CD4-positive, alpha-beta T cell treated with Interleukin-2 at 100 ng/mL for 4 hours (primary cell): ENCODE measurements at regions not wholly inside any gene's neighbourhood (a gene's known extent, or its start where the extent isn't known, plus 50 kb on each side); places are given as distances from the start of the nearest gene placed in this dataset.
A peak's percentile ranks its signal among the peaks of the same experiment; 100 is the strongest.

Experiments used
- DNase-seq: peaks from one replicate; pipeline ENCODE4 v3.0.0-alpha.2; 2020; ENCODE audit warnings: low spot score

- no peak for DNase-seq
Observed at GRCh38 chr11:116287866-116288265, 484.9 kb downstream of the BUD13 start.

- DNase-seq, result no peak
Observed at GRCh38 chr11:116285026-116285425, 487.8 kb downstream of the BUD13 start.

DNA sequence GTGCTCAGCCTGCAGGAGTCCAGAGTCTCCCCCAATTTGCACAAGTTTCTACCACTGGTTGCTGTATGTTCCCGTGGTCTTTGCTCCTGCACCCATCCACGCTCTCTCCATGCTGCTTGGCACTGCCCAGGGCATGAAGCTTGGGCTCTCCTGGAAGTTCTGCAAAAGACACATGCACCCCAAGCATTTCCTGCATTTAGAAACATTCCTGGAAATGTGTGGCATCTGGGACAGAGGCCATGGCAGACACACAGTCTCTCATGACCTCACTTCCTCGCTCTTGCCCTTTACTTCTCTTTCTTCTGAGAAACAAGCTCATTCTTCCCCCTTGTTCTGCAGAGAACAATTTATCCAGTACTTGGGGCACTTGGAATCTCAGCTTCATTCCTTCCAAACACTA, 489.5 kb downstream of the BUD13 start:
- no peak for DNase-seq

DNA sequence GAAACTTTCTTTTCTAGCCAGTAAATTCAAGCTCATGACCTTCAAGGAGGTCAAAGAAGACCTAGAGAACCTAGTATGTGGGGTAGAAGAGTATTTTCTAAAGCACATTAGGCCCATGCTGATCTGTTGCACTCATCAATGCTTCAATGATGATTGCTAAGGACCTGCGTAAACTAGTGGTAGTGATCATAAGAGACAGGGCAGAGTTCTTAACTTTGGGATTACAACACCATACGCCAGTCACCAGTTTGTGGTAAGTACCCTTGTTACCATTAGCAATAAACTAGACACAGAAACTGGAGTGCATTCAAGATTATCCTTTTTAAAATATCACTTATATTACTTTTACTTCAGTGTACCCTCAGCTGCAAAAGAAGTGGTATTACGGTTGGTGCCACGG, 490.3 kb downstream of the BUD13 start:
- no peak for DNase-seq

- DNase-seq, result no peak
Observed at GRCh38 chr11:116281173-116282160, 491.3 kb downstream of the BUD13 start.

DNA sequence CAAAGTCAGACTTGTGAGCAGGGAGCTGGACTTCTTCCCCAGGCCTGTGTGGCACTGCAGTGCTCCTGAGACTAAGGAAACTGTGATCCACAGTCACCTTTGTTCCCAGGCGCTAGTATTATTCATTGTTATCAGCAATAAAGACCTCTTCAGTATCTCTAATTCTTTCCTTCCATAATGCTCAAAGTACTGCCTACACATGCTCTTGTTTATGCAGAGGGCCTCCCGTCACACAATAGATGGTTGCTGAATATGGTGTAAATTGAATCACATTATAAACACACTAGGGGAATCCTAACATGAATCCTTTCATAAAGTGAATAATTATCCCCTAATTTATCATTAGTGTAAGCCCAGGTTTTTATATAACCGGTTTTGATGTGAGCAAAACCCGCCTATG, 493.3 kb downstream of the BUD13 start:
- no peak for DNase-seq

DNA sequence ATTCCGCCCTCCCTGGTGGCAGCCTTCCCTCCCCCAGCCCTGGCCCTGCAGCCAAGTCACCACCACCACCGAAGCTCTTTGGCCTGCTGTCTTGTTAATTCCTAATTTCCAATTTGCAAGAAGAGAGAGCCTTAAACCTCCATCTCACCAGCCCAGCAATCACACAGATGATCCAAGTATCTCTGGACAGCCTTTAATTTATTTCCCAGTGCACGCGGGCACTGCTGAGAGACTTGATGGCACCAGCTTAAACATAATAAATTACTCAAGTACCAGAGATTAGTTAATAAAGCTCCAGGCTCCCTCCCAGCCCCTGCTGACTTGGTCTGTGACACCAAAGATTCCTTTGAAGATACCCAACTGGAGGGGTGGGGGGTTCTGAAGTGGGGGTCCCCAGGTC, 494.7 kb downstream of the BUD13 start:
- DNase-seq, result no peak

- peak; percentile 67 for DNase-seq
Observed at GRCh38 chr11:116276051-116277044, 496.4 kb downstream of the BUD13 start.

DNA sequence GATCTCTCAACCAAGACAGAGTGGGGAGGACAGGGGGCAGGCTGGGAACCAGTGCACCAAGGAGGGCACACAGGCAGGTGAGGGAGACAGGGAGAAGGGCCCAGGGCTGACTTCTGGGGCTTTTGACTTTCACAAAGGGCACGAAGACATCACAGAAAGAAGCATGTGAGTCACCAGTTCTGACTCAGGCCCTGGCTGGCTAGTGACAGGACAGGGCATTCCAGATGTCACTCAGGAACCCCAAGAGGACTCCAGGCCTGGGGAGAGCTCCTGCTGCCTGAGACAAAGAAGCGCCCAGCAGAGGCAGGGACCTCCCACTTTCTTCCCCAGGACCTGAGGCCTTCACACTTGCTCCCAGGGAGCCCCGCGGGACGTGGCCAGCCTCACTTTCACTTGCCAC, 497.2 kb downstream of the BUD13 start:
- no peak for DNase-seq

DNA sequence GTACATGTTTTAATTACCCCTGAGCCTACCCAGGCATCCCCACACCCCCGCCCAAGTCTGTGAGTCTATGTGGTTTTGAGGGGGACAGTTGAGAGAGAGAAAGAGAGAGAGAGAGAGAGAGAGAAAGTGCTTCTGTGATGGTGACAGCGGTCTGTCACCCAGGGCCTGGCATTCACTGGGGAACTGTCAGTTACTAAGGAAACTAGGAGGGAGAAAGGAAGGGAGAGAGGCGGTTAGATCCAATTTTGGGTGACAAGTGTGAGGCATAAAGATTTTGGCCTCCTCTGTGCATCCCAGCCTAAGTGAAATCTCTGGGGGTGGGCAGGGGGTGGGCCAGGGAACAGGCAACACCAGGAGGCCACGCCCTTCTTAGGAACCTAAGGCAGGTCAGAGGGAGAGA, 498.3 kb downstream of the BUD13 start:
- DNase-seq, result no peak

GRCh38 chr11:116272181-116272789, 500.5 kb downstream of the BUD13 start:
- no peak for DNase-seq

- DNase-seq, result no peak
Observed at GRCh38 chr11:116271479-116271878, 501.3 kb downstream of the BUD13 start.

- DNase-seq, result no peak
Observed at GRCh38 chr11:116267146-116267545, 505.6 kb downstream of the BUD13 start.

- no peak for DNase-seq
Observed at GRCh38 chr11:116263770-116264169, 509.0 kb downstream of the BUD13 start.

GRCh38 chr11:116263019-116263418, 509.8 kb downstream of the BUD13 start:
- DNase-seq, result no peak

GRCh38 chr11:116262370-116262769, 510.4 kb downstream of the BUD13 start:
- no peak for DNase-seq

GRCh38 chr11:116261606-116262005, 511.2 kb downstream of the BUD13 start:
- no peak for DNase-seq

GRCh38 chr11:116258821-116259220, 514.0 kb downstream of the BUD13 start:
- no peak for DNase-seq

GRCh38 chr11:116257883-116258282, 514.9 kb downstream of the BUD13 start:
- DNase-seq, result no peak

- no peak for DNase-seq
Observed at GRCh38 chr11:116257092-116257491, 515.7 kb downstream of the BUD13 start.

GRCh38 chr11:116256215-116256614, 516.6 kb downstream of the BUD13 start:
- no peak for DNase-seq

- DNase-seq, result no peak
Observed at GRCh38 chr11:116255321-116255953, 517.4 kb downstream of the BUD13 start.
